Neuronal stem cell (in vitro differentiated cells): ENCODE measurements at regions not wholly inside any gene's neighbourhood (a gene's known extent, or its start where the extent isn't known, plus 50 kb on each side); places are given as distances from the start of the nearest gene placed in this dataset.
A peak's percentile ranks its signal among the peaks of the same experiment; 100 is the strongest.

Experiments
- DNase-seq: peaks from one replicate; pipeline ENCODE4 v3.0.0-alpha.2; 2013; ENCODE audit warnings: low spot score
- H2AFZ ChIP-seq: one replicate; pipeline ENCODE4 v1.6.1; 2013; ENCODE audit warnings: mild to moderate bottlenecking, low read length, inconsistent platforms
- H2AK5ac ChIP-seq: 2 replicates; pipeline ENCODE4 v1.6.1; 2013; ENCODE audit warnings: low read depth, mild to moderate bottlenecking, inconsistent platforms, low read length, moderate library complexity, mixed read lengths
- H2BK120ac ChIP-seq: 2 replicates; pipeline ENCODE4 v1.6.1; 2013; ENCODE audit warnings: low read depth, mild to moderate bottlenecking, inconsistent platforms, low read length, moderate library complexity, mixed read lengths
- H2BK12ac ChIP-seq: one replicate; pipeline ENCODE4 v1.6.1; 2013; ENCODE audit warnings: low read length, inconsistent platforms
- H2BK15ac ChIP-seq: 2 replicates; pipeline ENCODE4 v1.6.1; 2013; ENCODE audit warnings: mild to moderate bottlenecking, low read length, inconsistent platforms, mixed read lengths
- H2BK5ac ChIP-seq: one replicate; pipeline ENCODE4 v1.6.1; 2013; ENCODE audit warnings: inconsistent platforms, mild to moderate bottlenecking, low read length, moderate library complexity
- H3K14ac ChIP-seq: one replicate; pipeline ENCODE4 v1.6.1; 2013; ENCODE audit warnings: low read length, inconsistent platforms
- H3K18ac ChIP-seq: 2 replicates; pipeline ENCODE4 v1.6.1; 2013; ENCODE audit warnings: low read length, inconsistent platforms
- H3K23ac ChIP-seq: 2 replicates; pipeline ENCODE4 v1.6.1; 2013; ENCODE audit warnings: low read depth, mild to moderate bottlenecking, mixed read lengths, low read length, inconsistent platforms; ENCODE audit not compliant: poor library complexity
- H3K27ac ChIP-seq: replicated peaks from 3 replicates; pipeline ENCODE4 v1.5.1; 2013; ENCODE audit warnings: low read length, inconsistent platforms
- H3K27me3 ChIP-seq, 3 experiments: 2 replicates each; pipeline ENCODE4 v1.6.1; 2013; ENCODE audit warnings: low read length in 3 of 3, mild to moderate bottlenecking in 2 of 3, inconsistent platforms in 1 of 3, low read depth in 1 of 3, mixed read lengths in 1 of 3, moderate library complexity in 1 of 3; ENCODE audit not compliant: control insufficient read depth in 3 of 3, insufficient read depth in 3 of 3
- H3K36me3 ChIP-seq, 2 donors: replicated peaks in 1 of 2; 2 replicates each; pipeline ENCODE4 v1.6.1; 2013; ENCODE audit warnings: low read length in 2 of 2; ENCODE audit not compliant: control insufficient read depth in 2 of 2, insufficient read depth in 2 of 2
- H3K4ac ChIP-seq: 2 replicates; pipeline ENCODE4 v1.6.1; 2013; ENCODE audit warnings: inconsistent platforms, mild to moderate bottlenecking, low read length, moderate library complexity
- H3K4me1 ChIP-seq, 2 donors: 1 replicate in 1 of 2; 2 replicates in 1 of 2; pipeline ENCODE4 v1.6.1; 2013; ENCODE audit warnings: low read length in 2 of 2, low read depth in 1 of 2; ENCODE audit not compliant: control insufficient read depth in 2 of 2, insufficient read depth in 1 of 2
- H3K4me2 ChIP-seq: one replicate; pipeline ENCODE4 v1.6.1; 2013; ENCODE audit warnings: mild to moderate bottlenecking, low read length, inconsistent platforms; ENCODE audit not compliant: insufficient read depth, poor library complexity, severe bottlenecking
- H3K4me3 ChIP-seq, 2 donors: 2 replicates each; pipeline ENCODE4 v1.5.1; 2013; ENCODE audit warnings: low read length in 2 of 2, mild to moderate bottlenecking in 2 of 2, inconsistent platforms in 1 of 2, moderate library complexity in 1 of 2
- H3K79me1 ChIP-seq: one replicate; pipeline ENCODE4 v1.6.1; 2013; ENCODE audit warnings: low read depth, mild to moderate bottlenecking, inconsistent platforms, low read length, moderate library complexity
- H3K9ac ChIP-seq: one replicate; pipeline ENCODE4 v1.6.1; 2013; ENCODE audit warnings: mild to moderate bottlenecking, low read depth, low read length, inconsistent platforms; ENCODE audit not compliant: poor library complexity
- H3K9me3 ChIP-seq, 2 donors: replicated peaks in 1 of 2; 2 replicates each; pipeline versions ENCODE3 to v1.6.1; 2013; ENCODE audit warnings: low read length in 2 of 2, mild to moderate bottlenecking in 2 of 2, inconsistent platforms in 1 of 2, low read depth in 1 of 2, mixed read lengths in 1 of 2, moderate library complexity in 1 of 2; ENCODE audit not compliant: control insufficient read depth in 2 of 2, insufficient read depth in 1 of 2
- H4K8ac ChIP-seq: one replicate; pipeline ENCODE4 v1.6.1; 2013; ENCODE audit warnings: low read depth, mild to moderate bottlenecking, inconsistent platforms, low read length, moderate library complexity
- H4K91ac ChIP-seq: one replicate; pipeline ENCODE4 v1.6.1; 2013; ENCODE audit warnings: low read length, low read depth, mild to moderate bottlenecking, inconsistent platforms; ENCODE audit not compliant: poor library complexity
- WGBS, 2 donors: extraction: QIAGEN DNeasy Blood & Tissue Kit; methylation state at CpG; one replicate each; pipeline ENCODE4 v1.1.7; 2013; ENCODE audit warnings: missing lambda C conversion rate in 2 of 2, mixed read lengths in 1 of 2; ENCODE audit not compliant: insufficient read length in 2 of 2, insufficient replicate concordance in 1 of 2; ENCODE audit errors: extremely low coverage in 2 of 2; 5-methylcytosine and 5-hydroxymethylcytosine counted together

DNA sequence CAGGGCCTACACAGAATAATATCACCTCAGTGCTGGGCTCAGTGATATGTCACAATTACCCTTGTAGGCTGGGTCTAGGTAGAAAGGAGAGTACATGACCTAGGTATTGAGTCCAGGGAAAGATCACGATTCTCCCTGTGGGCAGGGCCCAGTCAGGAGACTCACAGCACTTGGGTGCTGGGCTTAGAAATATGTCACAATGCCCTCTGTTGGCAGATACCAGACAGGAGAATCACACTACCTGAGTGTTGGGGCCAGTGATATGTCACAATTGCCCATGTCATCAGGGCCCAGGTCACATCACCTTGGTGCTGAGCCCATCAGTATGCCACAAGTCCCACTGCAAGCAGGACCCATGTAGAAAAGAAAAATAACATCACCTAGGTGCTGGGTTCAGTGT lies 2105.5 kb downstream of the TP53TG3F start:
- peaks cover 0 to 76% of the 10 kb centered on the region in 2 donors for H3K9me3 ChIP-seq
- no peak overlapping the region for H3K23ac ChIP-seq
- H2AFZ ChIP-seq: no peak overlapping the region
- H3K79me1 ChIP-seq: no peaks in the 10 kb centered on the region
- WGBS, 2 donors: no CpG with 5 or more reads among the region's 1 CpG
- H4K91ac ChIP-seq: no peak overlapping the region
- no peak overlapping the region for H2BK5ac ChIP-seq
- H3K4ac ChIP-seq: no peak overlapping the region
- no peak overlapping the region for H3K18ac ChIP-seq
- H3K4me2 ChIP-seq: no peak overlapping the region
- H3K4me3 ChIP-seq: no peak overlapping the region
- no peak overlapping the region for H4K8ac ChIP-seq
- H3K27ac ChIP-seq: no peak overlapping the region
- no peaks in the 10 kb centered on the region for H3K36me3 ChIP-seq
- no peak overlapping the region for H3K9ac ChIP-seq
- no peak overlapping the region for H2BK120ac ChIP-seq
- H2BK12ac ChIP-seq: no peak overlapping the region
- H3K14ac ChIP-seq: no peak overlapping the region
- H3K4me1 ChIP-seq: no peaks in the 10 kb centered on the region
- no peak overlapping the region for H2AK5ac ChIP-seq
- no peak for DNase-seq
- no peak overlapping the region for H2BK15ac ChIP-seq
- peaks cover 0 to 2% (median 0%) of the 10 kb centered on the region in 3 experiments for H3K27me3 ChIP-seq

DNA sequence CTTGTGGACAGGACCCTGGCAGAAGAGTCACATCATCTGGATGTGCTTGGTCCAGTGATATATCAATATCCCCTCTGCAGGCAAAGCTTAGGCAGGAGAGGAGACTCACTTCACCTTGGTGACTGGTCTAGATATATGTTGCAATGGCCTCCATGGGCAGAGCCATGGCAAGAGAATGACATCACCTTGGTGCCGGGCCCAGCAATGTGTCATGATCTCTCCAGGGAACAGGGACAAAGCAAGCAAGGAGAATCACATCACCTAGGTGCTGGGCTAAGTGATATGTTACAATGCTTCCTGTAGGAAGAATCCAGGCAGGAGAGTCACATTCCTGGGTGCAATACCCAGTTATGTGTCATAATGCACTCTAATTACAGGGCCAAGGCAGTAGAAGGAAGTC lies 2106.2 kb downstream of the TP53TG3F start:
- Histone ChIP-seq H3K18ac (no peak overlapping the region), H3K4me2 (no peak overlapping the region), H3K9ac (no peak overlapping the region), H2BK120ac (no peak overlapping the region), H3K9me3 (peaks cover 0 to 78% of the 10 kb centered on the region in 2 donors), H3K4me3 (no peak overlapping the region), H2BK12ac (no peak overlapping the region), H3K27ac (no peak overlapping the region), H3K23ac (no peak overlapping the region), H3K79me1 (no peaks in the 10 kb centered on the region), H2BK5ac (no peak overlapping the region), H3K27me3 (peaks cover 0 to 2% (median 0%) of the 10 kb centered on the region in 3 experiments), H4K91ac (no peak overlapping the region), H4K8ac (no peak overlapping the region), H3K4me1 (no peaks in the 10 kb centered on the region), H3K36me3 (no peaks in the 10 kb centered on the region), H2BK15ac (no peak overlapping the region), H3K4ac (no peak overlapping the region), H3K14ac (no peak overlapping the region), H2AK5ac (no peak overlapping the region), H2AFZ (no peak overlapping the region)
- DNase-seq: no peak
- no CpG with 5 or more reads among the region's 1 CpG for WGBS, 2 donors

DNA sequence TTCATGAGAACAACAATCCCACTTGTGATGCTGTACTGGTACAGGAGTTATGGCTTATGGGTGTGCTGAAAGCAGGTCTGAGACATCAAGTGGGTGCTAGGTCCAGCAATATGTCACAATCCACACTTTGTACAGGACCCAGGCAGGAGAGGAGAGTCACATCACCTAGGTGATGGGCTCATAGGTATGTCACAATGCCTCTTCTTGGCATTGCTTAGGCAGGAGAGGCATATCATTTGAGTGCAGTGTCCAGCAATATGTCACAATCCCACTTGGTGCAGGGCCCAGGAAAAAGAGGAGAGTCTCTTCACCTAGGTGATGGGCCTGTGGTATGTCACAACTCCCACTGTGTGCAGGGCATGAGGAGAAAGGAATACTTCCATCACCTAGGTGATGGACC lies 2110.0 kb downstream of the TP53TG3F start:
- Histone ChIP-seq H2BK15ac (no peak overlapping the region), H2BK120ac (no peak overlapping the region), H3K4ac (no peak overlapping the region), H3K9me3 (peaks cover 0 to 73% of the 10 kb centered on the region in 2 donors), H3K4me1 (no peaks in the 10 kb centered on the region), H2BK12ac (no peak overlapping the region), H3K23ac (no peak overlapping the region), H3K14ac (no peak overlapping the region), H2AFZ (no peak overlapping the region), H3K4me3 (peak overlapping the region in 1 of 2 donors; percentile 8), H3K36me3 (no peaks in the 10 kb centered on the region), H2AK5ac (no peak overlapping the region), H4K8ac (no peak overlapping the region), H2BK5ac (no peak overlapping the region), H3K18ac (no peak overlapping the region), H3K79me1 (no peaks in the 10 kb centered on the region), H3K4me2 (no peak overlapping the region), H4K91ac (no peak overlapping the region), H3K27ac (no peak overlapping the region), H3K27me3 (peaks cover 0 to 2% (median 0%) of the 10 kb centered on the region in 3 experiments), H3K9ac (no peak overlapping the region)
- no peak for DNase-seq

DNA sequence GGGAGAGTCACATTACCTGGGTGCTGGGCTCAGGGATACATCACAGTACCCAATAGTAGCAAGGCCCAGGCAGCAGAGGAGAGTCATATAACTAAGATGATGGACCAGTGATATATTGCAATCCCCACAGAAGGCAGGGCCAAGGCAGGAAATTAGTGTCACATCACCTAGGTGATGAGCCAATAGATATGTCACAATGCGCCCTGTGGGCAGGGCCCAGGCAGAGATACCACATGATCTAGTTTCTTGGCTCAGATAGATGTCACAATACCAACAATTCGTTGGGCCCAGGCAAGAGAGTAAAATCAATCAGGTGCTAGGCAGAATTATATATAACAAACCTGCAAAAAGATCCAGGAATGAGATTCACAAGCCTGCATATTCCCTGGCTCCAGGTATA lies 2111.5 kb downstream of the TP53TG3F start:
- H3K79me1 ChIP-seq: no peaks in the 10 kb centered on the region
- WGBS, 2 donors: no CpG with 5 or more reads among the region's 2 CpGs
- H2BK120ac ChIP-seq: no peak overlapping the region
- no peak overlapping the region for H4K91ac ChIP-seq
- H3K18ac ChIP-seq: no peak overlapping the region
- H2AFZ ChIP-seq: no peak overlapping the region
- H2BK5ac ChIP-seq: no peak overlapping the region
- no peak overlapping the region for H3K4me3 ChIP-seq
- H2BK15ac ChIP-seq: no peak overlapping the region
- no peak overlapping the region for H3K4me2 ChIP-seq
- peaks cover 0 to 68% of the 10 kb centered on the region in 2 donors for H3K9me3 ChIP-seq
- H2BK12ac ChIP-seq: no peak overlapping the region
- H2AK5ac ChIP-seq: no peak overlapping the region
- H3K27me3 ChIP-seq: peaks cover 0 to 2% (median 0%) of the 10 kb centered on the region in 3 experiments
- H4K8ac ChIP-seq: no peak overlapping the region
- H3K14ac ChIP-seq: no peak overlapping the region
- H3K4ac ChIP-seq: no peak overlapping the region
- H3K23ac ChIP-seq: no peak overlapping the region
- no peak overlapping the region for H3K27ac ChIP-seq
- no peaks in the 10 kb centered on the region for H3K4me1 ChIP-seq
- DNase-seq: no peak
- H3K36me3 ChIP-seq: no peaks in the 10 kb centered on the region
- H3K9ac ChIP-seq: no peak overlapping the region
